ENCODE measurements at regions not wholly inside any gene's neighbourhood (a gene's known extent, or its start where the extent isn't known, plus 50 kb on each side); places are given as distances from the start of the nearest gene placed in this dataset.
"Not testable (repeated sequence)": the region's sequence is repeated elsewhere in the genome, so short reads cannot be mapped to it uniquely, and the experiment has no call there.

- no peaks in the 10 kb centered on the region for H3K36me3 ChIP-seq (replicated peaks; ENCODE audit: insufficient read depth, low read depth)
- peaks cover 9% of the 10 kb centered on the region for H3K4me1 ChIP-seq (ENCODE audit: insufficient read depth)
- H3K27me3 ChIP-seq, result no peaks in the 10 kb centered on the region
- no peaks in the 10 kb centered on the region for H4K20me1 ChIP-seq (ENCODE audit: insufficient read depth, poor library complexity, severe bottlenecking)
- no peak for TF ChIP-seq EZH2 (IDR thresholded peaks at IDR 0.05; ENCODE audit: borderline replicate concordance)
- TF ChIP-seq EZH2phosphoT487 (IDR thresholded peaks at IDR 0.05; ENCODE audit: low read depth, severe bottlenecking, unreplicated experiment), result no peak
- TF ChIP-seq CTCF (IDR thresholded peaks at IDR 0.05; ENCODE audit: poor library complexity), result no peak
- no peaks in the 10 kb centered on the region for H3K9me3 ChIP-seq (ENCODE audit: low read depth)
- no peaks in the 10 kb centered on the region for H3K79me2 ChIP-seq
- H2AFZ ChIP-seq, result no peak overlapping the region
- H3K9me2 ChIP-seq (replicated peaks; ENCODE audit: insufficient read depth), result no peaks in the 10 kb centered on the region
- H3K4me3 ChIP-seq, result no peak overlapping the region
- no peak overlapping the region for H3K27ac ChIP-seq
- WGBS (ENCODE audit: low lambda C conversion rate, missing lambda C conversion rate), result 59% methylated on average over 9 of the region's 9 CpGs
- peak; percentile 11 for DNase-seq (ENCODE audit: low spot score)
- no peak overlapping the region for H3K4me2 ChIP-seq
These were observed 410.1 kb downstream of the MAT2B start for GRCh38 chr5:163915481-163915961.

- no peak overlapping the region for H3K27ac ChIP-seq
- H2AFZ ChIP-seq, result no peak overlapping the region
- H3K9me3 ChIP-seq (ENCODE audit: low read depth), result no peaks in the 10 kb centered on the region
- H3K4me2 ChIP-seq, result no peak overlapping the region
- H3K36me3 ChIP-seq (replicated peaks; ENCODE audit: insufficient read depth, low read depth), result no peaks in the 10 kb centered on the region
- TF ChIP-seq EZH2phosphoT487 (IDR thresholded peaks at IDR 0.05; ENCODE audit: low read depth, severe bottlenecking, unreplicated experiment), result no peak
- TF ChIP-seq EZH2 (IDR thresholded peaks at IDR 0.05; ENCODE audit: borderline replicate concordance), result no peak
- no peak for TF ChIP-seq CTCF (IDR thresholded peaks at IDR 0.05; ENCODE audit: poor library complexity)
- no peaks in the 10 kb centered on the region for H4K20me1 ChIP-seq (ENCODE audit: insufficient read depth, poor library complexity, severe bottlenecking)
- no peak for DNase-seq (ENCODE audit: low spot score)
- 94% methylated on average over 2 of the region's 2 CpGs for WGBS (ENCODE audit: low lambda C conversion rate, missing lambda C conversion rate)
- no peaks in the 10 kb centered on the region for H3K79me2 ChIP-seq
- no peaks in the 10 kb centered on the region for H3K9me2 ChIP-seq (replicated peaks; ENCODE audit: insufficient read depth)
- H3K4me1 ChIP-seq (ENCODE audit: insufficient read depth), result peaks cover 9% of the 10 kb centered on the region
- H3K27me3 ChIP-seq, result no peaks in the 10 kb centered on the region
- no peak overlapping the region for H3K4me3 ChIP-seq
These were observed 411.0 kb downstream of the MAT2B start for GRCh38 chr5:163916376-163916775.

- Histone ChIP-seq H2AFZ (no peak overlapping the region), H3K79me2 (no peaks in the 10 kb centered on the region), H3K9me2 (replicated peaks; ENCODE audit: insufficient read depth) (no peaks in the 10 kb centered on the region), H4K20me1 (ENCODE audit: insufficient read depth, poor library complexity, severe bottlenecking) (no peaks in the 10 kb centered on the region), H3K9me3 (ENCODE audit: low read depth) (no peaks in the 10 kb centered on the region), H3K27me3 (no peaks in the 10 kb centered on the region), H3K4me3 (no peak overlapping the region), H3K36me3 (replicated peaks; ENCODE audit: insufficient read depth, low read depth) (no peaks in the 10 kb centered on the region), H3K4me1 (ENCODE audit: insufficient read depth) (peaks cover 9% of the 10 kb centered on the region), H3K4me2 (no peak overlapping the region), H3K27ac (no peak overlapping the region)
- no peak for TF ChIP-seq CTCF (IDR thresholded peaks at IDR 0.05; ENCODE audit: poor library complexity)
- TF ChIP-seq EZH2phosphoT487 (IDR thresholded peaks at IDR 0.05; ENCODE audit: low read depth, severe bottlenecking, unreplicated experiment), result no peak
- TF ChIP-seq EZH2 (IDR thresholded peaks at IDR 0.05; ENCODE audit: borderline replicate concordance), result no peak
- 83% methylated on average over 1 of the region's 1 CpG for WGBS (ENCODE audit: low lambda C conversion rate, missing lambda C conversion rate)
- no peak for DNase-seq (ENCODE audit: low spot score)
These were observed 411.4 kb downstream of the MAT2B start for GRCh38 chr5:163916861-163917260.

- TF ChIP-seq CTCF (IDR thresholded peaks at IDR 0.05; ENCODE audit: poor library complexity) (no peak), EZH2 (IDR thresholded peaks at IDR 0.05; ENCODE audit: borderline replicate concordance) (no peak), EZH2phosphoT487 (IDR thresholded peaks at IDR 0.05; ENCODE audit: low read depth, severe bottlenecking, unreplicated experiment) (no peak)
- Histone ChIP-seq H3K27ac (no peak overlapping the region), H2AFZ (no peak overlapping the region), H3K4me3 (no peak overlapping the region), H3K4me2 (no peak overlapping the region), H3K36me3 (replicated peaks; ENCODE audit: insufficient read depth, low read depth) (no peaks in the 10 kb centered on the region), H3K27me3 (no peaks in the 10 kb centered on the region), H3K4me1 (ENCODE audit: insufficient read depth) (peaks cover 9% of the 10 kb centered on the region), H3K9me3 (ENCODE audit: low read depth) (no peaks in the 10 kb centered on the region), H3K79me2 (no peaks in the 10 kb centered on the region), H3K9me2 (replicated peaks; ENCODE audit: insufficient read depth) (no peaks in the 10 kb centered on the region), H4K20me1 (ENCODE audit: insufficient read depth, poor library complexity, severe bottlenecking) (no peaks in the 10 kb centered on the region)
- no peak for DNase-seq (ENCODE audit: low spot score)
- 76% methylated on average over 1 of the region's 1 CpG for WGBS (ENCODE audit: low lambda C conversion rate, missing lambda C conversion rate)
These were observed 412.3 kb downstream of the MAT2B start for GRCh38 chr5:163917747-163918146.

GRCh38 chr5:163934990-163935389, 429.6 kb downstream of the MAT2B start:
- H2AFZ ChIP-seq; H3K36me3 ChIP-seq (replicated peaks; ENCODE audit: insufficient read depth, low read depth); H3K4me2 ChIP-seq; H4K20me1 ChIP-seq (ENCODE audit: insufficient read depth, poor library complexity, severe bottlenecking); H3K4me1 ChIP-seq (ENCODE audit: insufficient read depth); H3K27me3 ChIP-seq; H3K9me3 ChIP-seq (ENCODE audit: low read depth); H3K79me2 ChIP-seq; DNase-seq (ENCODE audit: low spot score); H3K4me3 ChIP-seq; H3K27ac ChIP-seq; H3K9me2 ChIP-seq (replicated peaks; ENCODE audit: insufficient read depth): not testable (repeated sequence)
- WGBS (ENCODE audit: low lambda C conversion rate, missing lambda C conversion rate), result 77% methylated on average over 1 of the region's 1 CpG

Data from hepatocyte (in vitro differentiated cells).